NCI-H82 treated with DMSO at 0.1 percent for 48 hours (cell line): ENCODE measurements at regions not wholly inside any gene's neighbourhood (a gene's known extent, or its start where the extent isn't known, plus 50 kb on each side); places are given as distances from the start of the nearest gene placed in this dataset.
A peak's percentile ranks its signal among the peaks of the same experiment; 100 is the strongest.

Source experiments
- DNase-seq: peaks from one replicate; lab custom pipeline; 2025; ENCODE audit not compliant: unreplicated experiment; lab: John Stamatoyannopoulos, UW

- no peak for DNase-seq
Observed at GRCh38 chr14:26206640-26207039, 391.2 kb downstream of the NOVA1 start.

- DNase-seq, result peak; percentile 26
Observed at GRCh38 chr14:26204728-26205479, 392.9 kb downstream of the NOVA1 start.

- no peak for DNase-seq
Observed at GRCh38 chr14:26204366-26204727, 393.5 kb downstream of the NOVA1 start.

GRCh38 chr14:26200687-26201086 is 397.1 kb downstream of the NOVA1 start:
- DNase-seq, result no peak

GRCh38 chr14:26199590-26200370 is 398.1 kb downstream of the NOVA1 start:
- DNase-seq, result no peak

GRCh38 chr14:26199096-26199495 is 398.7 kb downstream of the NOVA1 start:
- no peak for DNase-seq

- DNase-seq, result no peak
Observed at GRCh38 chr14:26194816-26195215, 403.0 kb downstream of the NOVA1 start.

- no peak for DNase-seq
Observed at GRCh38 chr14:26191671-26192070, 406.2 kb downstream of the NOVA1 start.

GRCh38 chr14:26191123-26191522 is 406.7 kb downstream of the NOVA1 start:
- no peak for DNase-seq

- no peak for DNase-seq
Observed at GRCh38 chr14:26190646-26191045, 407.2 kb downstream of the NOVA1 start.

GRCh38 chr14:26187996-26188620 is 409.7 kb downstream of the NOVA1 start:
- DNase-seq, result no peak

GRCh38 chr14:26180221-26180620 is 417.6 kb downstream of the NOVA1 start:
- DNase-seq, result no peak

- DNase-seq, result no peak
Observed at GRCh38 chr14:26175658-26176057, 422.2 kb downstream of the NOVA1 start.

GRCh38 chr14:26174395-26174794 is 423.4 kb downstream of the NOVA1 start:
- DNase-seq, result no peak

GRCh38 chr14:26173581-26174110 is 424.2 kb downstream of the NOVA1 start:
- DNase-seq, result no peak

- DNase-seq, result no peak
Observed at GRCh38 chr14:26172396-26172795, 425.4 kb downstream of the NOVA1 start.

GRCh38 chr14:26170885-26171284 is 426.9 kb downstream of the NOVA1 start:
- DNase-seq, result no peak

- DNase-seq, result peak; percentile 84
Observed at GRCh38 chr14:26163761-26164160, 434.1 kb downstream of the NOVA1 start.

GRCh38 chr14:26157517-26157916 is 440.3 kb downstream of the NOVA1 start:
- no peak for DNase-seq

- no peak for DNase-seq
Observed at GRCh38 chr14:26143057-26143456, 454.8 kb downstream of the NOVA1 start.

GRCh38 chr14:26138764-26139445 is 458.9 kb downstream of the NOVA1 start:
- no peak for DNase-seq
